ENCODE measurements at regions not wholly inside any gene's neighbourhood (a gene's known extent, or its start where the extent isn't known, plus 50 kb on each side); places are given as distances from the start of the nearest gene placed in this dataset.

- DNase-seq: no peak
Observed at GRCh38 chr1:24983006-24983680, 53.1 kb upstream of the RUNX3 start.

DNA sequence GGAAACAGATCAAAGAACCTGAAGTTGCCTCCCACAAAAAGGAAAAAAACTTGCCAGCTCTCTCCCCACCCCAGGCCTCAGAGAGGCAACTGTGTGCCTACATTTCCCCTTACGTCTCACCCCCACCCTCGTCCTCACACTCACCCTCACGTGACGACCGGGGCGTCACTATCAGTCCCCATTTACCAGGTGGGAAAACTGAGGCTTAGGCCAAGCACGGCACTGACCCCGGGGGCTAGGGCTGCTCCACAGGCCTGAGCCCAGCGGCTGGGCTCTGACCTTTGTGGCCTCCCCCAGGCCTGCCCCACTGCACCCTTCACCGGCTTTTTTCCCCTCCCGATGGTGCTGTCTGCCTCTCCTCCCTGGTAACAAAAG is 51.5 kb upstream of the RUNX3 start:
- DNase-seq: no peak

GRCh38 chr1:24980836-24981630 is 51.0 kb upstream of the RUNX3 start:
- DNase-seq: no peak
